C4-2B (cell line): ENCODE measurements at regions not wholly inside any gene's neighbourhood (a gene's known extent, or its start where the extent isn't known, plus 50 kb on each side); places are given as distances from the start of the nearest gene placed in this dataset.

ENCODE experiments used
- CTCF ChIP-seq: fragments of 450-650 bp; conservative IDR thresholded peaks from 2 replicates; pipeline ENCODE4 v1.5.1; 2017; ENCODE audit warnings: mild to moderate bottlenecking
- ZFX ChIP-seq: fragments of 450-650 bp; IDR thresholded peaks from 2 replicates; pipeline ENCODE4 v1.6.1; 2017

GRCh38 chrX:39631276-39632229 is 466.2 kb downstream of the BCOR start:
- TF ChIP-seq CTCF = no peak
- no peak for TF ChIP-seq ZFX
